Uterus (tissue), 2 donors: ENCODE measurements at regions not wholly inside any gene's neighbourhood (a gene's known extent, or its start where the extent isn't known, plus 50 kb on each side); places are given as distances from the start of the nearest gene placed in this dataset.

ENCODE experiments used
- POLR2A ChIP-seq, 2 donors: fragments of 450-650 bp; IDR thresholded peaks; one replicate each; pipeline ENCODE4 v1.6.1; 2016; ENCODE audit warnings: antibody characterized with exemption in 2 of 2, mild to moderate bottlenecking in 1 of 2, moderate library complexity in 1 of 2
- TF ChIP-seq, protein P1 (sequence below), 4 experiments: fragments of 200-600 bp in 2 of 4; fragments of 450-650 bp in 2 of 4; sonication (generic) in 2 of 4; IDR thresholded peaks; one replicate each; pipeline ENCODE4 v1.5.1; 2016 to 2019; ENCODE audit warnings: antibody characterized with exemption in 4 of 4, mild to moderate bottlenecking in 2 of 4, moderate library complexity in 1 of 4

DNA sequence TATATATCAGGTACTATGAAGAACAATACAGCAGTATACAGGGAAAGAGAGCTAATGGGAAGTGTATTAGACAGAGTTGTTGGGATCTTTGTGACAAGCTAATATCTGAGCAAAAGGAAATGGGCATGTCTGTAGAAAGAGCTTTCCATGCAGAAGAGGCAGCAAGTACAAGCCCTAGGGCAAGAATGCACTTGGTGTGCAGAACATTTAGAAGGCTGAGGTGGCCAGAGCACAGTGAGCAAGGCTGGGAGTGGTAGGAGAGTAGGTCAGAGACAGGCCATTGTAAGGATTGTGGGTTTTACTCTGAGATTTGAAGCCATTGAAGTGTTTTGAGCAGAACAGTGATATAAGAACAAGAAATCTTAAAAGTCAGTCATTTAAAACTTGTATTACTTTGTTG, 353.9 kb upstream of the TGFBR2 start:
- TF ChIP-seq, protein P1, sequence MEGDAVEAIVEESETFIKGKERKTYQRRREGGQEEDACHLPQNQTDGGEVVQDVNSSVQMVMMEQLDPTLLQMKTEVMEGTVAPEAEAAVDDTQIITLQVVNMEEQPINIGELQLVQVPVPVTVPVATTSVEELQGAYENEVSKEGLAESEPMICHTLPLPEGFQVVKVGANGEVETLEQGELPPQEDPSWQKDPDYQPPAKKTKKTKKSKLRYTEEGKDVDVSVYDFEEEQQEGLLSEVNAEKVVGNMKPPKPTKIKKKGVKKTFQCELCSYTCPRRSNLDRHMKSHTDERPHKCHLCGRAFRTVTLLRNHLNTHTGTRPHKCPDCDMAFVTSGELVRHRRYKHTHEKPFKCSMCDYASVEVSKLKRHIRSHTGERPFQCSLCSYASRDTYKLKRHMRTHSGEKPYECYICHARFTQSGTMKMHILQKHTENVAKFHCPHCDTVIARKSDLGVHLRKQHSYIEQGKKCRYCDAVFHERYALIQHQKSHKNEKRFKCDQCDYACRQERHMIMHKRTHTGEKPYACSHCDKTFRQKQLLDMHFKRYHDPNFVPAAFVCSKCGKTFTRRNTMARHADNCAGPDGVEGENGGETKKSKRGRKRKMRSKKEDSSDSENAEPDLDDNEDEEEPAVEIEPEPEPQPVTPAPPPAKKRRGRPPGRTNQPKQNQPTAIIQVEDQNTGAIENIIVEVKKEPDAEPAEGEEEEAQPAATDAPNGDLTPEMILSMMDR (IDR thresholded peaks at IDR 0.05) = no peak
- TF ChIP-seq POLR2A (IDR thresholded peaks at IDR 0.05) = no peak
